Keratinocyte (primary cell): ENCODE measurements at regions not wholly inside any gene's neighbourhood (a gene's known extent, or its start where the extent isn't known, plus 50 kb on each side); places are given as distances from the start of the nearest gene placed in this dataset.

Experiments used
- CTCF ChIP-seq, 3 experiments: IDR thresholded peaks in 1 of 3; conservative IDR thresholded peaks in 1 of 3; optimal IDR thresholded peaks in 1 of 3; 2 replicates in 2 of 3; 3 replicates in 1 of 3; pipeline versions ENCODE3 to v1.5.1; 2011; ENCODE audit warnings: low read length in 3 of 3, mild to moderate bottlenecking in 3 of 3, moderate library complexity in 2 of 3, control low read depth in 1 of 3, inconsistent platforms in 1 of 3; ENCODE audit not compliant: insufficient read depth in 2 of 3; ENCODE audit errors: extremely low read depth in 1 of 3
- EZH2 ChIP-seq: IDR thresholded peaks from one replicate; pipeline ENCODE4 v1.6.1; 2012; ENCODE audit warnings: inconsistent platforms, mild to moderate bottlenecking, low read length, moderate library complexity

GRCh38 chr4:114257501-114257900 lies 278.1 kb upstream of the ARSJ start:
- TF ChIP-seq CTCF (optimal IDR thresholded peaks at IDR 0.05 in 1 of 3, IDR thresholded peaks at IDR 0.05 in 1 of 3, conservative IDR thresholded peaks at IDR 0.05 in 1 of 3; ENCODE audit: extremely low read depth in 1 of 3, insufficient read depth in 2 of 3, low read length in 3 of 3) (no peak), EZH2 (no peak)
